ENCODE measurements at regions not wholly inside any gene's neighbourhood (a gene's known extent, or its start where the extent isn't known, plus 50 kb on each side); places are given as distances from the start of the nearest gene placed in this dataset.

DNA sequence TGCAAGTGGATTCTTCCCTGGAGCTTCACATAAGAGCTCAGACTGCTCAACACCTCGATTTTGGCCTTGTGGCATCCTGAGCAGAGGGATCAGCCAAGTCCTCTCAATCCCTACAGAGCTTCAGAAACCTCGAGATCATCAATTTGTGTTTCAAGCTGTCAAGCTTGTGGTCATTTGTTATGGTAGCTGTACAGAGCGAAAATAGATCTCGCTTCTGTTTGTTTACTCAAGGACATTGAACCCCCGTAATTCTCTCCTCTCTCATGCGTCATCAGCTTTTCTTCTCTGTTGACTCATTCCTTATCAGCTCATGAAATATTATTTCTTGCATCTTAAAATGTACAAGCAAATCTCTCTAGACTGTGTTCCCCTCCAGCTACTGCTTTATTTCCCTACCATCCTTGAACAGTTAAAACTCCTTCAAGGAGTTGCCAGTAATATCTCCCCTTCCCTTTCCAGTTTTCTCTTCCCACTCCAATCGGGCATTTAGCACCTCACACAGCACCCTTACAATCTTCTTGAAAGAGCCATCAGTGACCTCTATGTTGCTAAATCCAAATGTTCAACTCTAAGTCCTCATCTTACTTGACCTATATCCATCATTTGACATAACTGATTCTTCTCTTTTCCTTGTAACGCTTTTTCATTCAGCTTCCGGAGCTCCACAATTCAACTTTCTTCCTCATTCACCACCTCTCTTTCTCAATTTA is 106.2 kb upstream of the FAT1 start:
- TF ChIP-seq, protein P1, sequence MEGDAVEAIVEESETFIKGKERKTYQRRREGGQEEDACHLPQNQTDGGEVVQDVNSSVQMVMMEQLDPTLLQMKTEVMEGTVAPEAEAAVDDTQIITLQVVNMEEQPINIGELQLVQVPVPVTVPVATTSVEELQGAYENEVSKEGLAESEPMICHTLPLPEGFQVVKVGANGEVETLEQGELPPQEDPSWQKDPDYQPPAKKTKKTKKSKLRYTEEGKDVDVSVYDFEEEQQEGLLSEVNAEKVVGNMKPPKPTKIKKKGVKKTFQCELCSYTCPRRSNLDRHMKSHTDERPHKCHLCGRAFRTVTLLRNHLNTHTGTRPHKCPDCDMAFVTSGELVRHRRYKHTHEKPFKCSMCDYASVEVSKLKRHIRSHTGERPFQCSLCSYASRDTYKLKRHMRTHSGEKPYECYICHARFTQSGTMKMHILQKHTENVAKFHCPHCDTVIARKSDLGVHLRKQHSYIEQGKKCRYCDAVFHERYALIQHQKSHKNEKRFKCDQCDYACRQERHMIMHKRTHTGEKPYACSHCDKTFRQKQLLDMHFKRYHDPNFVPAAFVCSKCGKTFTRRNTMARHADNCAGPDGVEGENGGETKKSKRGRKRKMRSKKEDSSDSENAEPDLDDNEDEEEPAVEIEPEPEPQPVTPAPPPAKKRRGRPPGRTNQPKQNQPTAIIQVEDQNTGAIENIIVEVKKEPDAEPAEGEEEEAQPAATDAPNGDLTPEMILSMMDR (conservative IDR thresholded peaks at IDR 0.05 in 1 of 2, IDR thresholded peaks at IDR 0.05 in 1 of 2; ENCODE audit: extremely low read depth in 1 of 2, insufficient read depth in 1 of 2, low read depth in 1 of 2, low read length in 2 of 2) = no peak
- TF ChIP-seq EZH2 (IDR thresholded peaks at IDR 0.05; ENCODE audit: borderline replicate concordance, low read length) = no peak

Data from mammary epithelial cell (primary cell).